Muscle of leg (tissue), 3 donors: ENCODE measurements at regions not wholly inside any gene's neighbourhood (a gene's known extent, or its start where the extent isn't known, plus 50 kb on each side); places are given as distances from the start of the nearest gene placed in this dataset.

Experiments
- DNase-seq: peaks from one replicate; pipeline ENCODE4 v3.0.0; 2013
- H3K27ac ChIP-seq: one replicate; pipeline ENCODE4 v1.5.1; 2013; ENCODE audit warnings: mild to moderate bottlenecking, low read length, control low read depth
- H3K27me3 ChIP-seq: one replicate; pipeline ENCODE4 v1.6.1; 2013; ENCODE audit warnings: low read length; ENCODE audit not compliant: control insufficient read depth, insufficient read depth
- H3K36me3 ChIP-seq: one replicate; pipeline ENCODE4 v1.6.1; 2013; ENCODE audit warnings: low read length; ENCODE audit not compliant: control insufficient read depth, insufficient read depth
- H3K4me1 ChIP-seq: one replicate; pipeline ENCODE4 v1.6.1; 2013; ENCODE audit warnings: low read length; ENCODE audit not compliant: control insufficient read depth, insufficient read depth
- H3K4me3 ChIP-seq: one replicate; pipeline ENCODE4 v1.5.1; 2013; ENCODE audit warnings: low read length, control low read depth
- H3K9me3 ChIP-seq: replicated peaks from 2 replicates; pipeline ENCODE4 v1.6.1; 2013; ENCODE audit warnings: low read depth, low read length; ENCODE audit not compliant: control insufficient read depth
- WGBS: methylation state at CpG from one replicate; pipeline ENCODE4 v1.1.5; 2013; ENCODE audit warnings: missing lambda C conversion rate; ENCODE audit not compliant: insufficient coverage; 5-methylcytosine and 5-hydroxymethylcytosine counted together

DNA sequence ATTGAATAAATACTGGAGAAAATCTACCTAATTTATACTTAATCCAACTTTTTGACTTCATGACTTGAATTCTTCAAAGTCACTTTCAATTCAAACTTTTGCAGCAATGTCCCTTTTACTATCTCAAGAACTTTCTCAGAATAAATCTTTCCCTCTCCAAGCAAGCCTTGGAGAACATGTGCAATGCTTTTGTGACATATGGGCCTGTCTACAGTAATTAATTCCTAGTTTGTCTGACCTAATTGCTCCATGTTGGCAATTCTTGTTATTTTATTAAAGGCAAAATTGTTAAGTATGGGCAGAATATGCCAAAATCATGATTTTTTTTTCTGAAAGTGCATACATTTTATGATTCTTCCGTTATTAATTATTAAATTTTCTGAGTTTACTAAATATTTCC, 1115.3 kb downstream of the PDHA2 start:
- no peaks in the 10 kb centered on the region for H3K27me3 ChIP-seq
- H3K4me3 ChIP-seq, result no peak overlapping the region
- no peak overlapping the region for H3K27ac ChIP-seq
- WGBS, result no CpG with 5 or more reads among the region's 1 CpG
- no peaks in the 10 kb centered on the region for H3K36me3 ChIP-seq
- DNase-seq, result no peak
- H3K4me1 ChIP-seq, result no peaks in the 10 kb centered on the region
- H3K9me3 ChIP-seq, result no peaks in the 10 kb centered on the region

DNA sequence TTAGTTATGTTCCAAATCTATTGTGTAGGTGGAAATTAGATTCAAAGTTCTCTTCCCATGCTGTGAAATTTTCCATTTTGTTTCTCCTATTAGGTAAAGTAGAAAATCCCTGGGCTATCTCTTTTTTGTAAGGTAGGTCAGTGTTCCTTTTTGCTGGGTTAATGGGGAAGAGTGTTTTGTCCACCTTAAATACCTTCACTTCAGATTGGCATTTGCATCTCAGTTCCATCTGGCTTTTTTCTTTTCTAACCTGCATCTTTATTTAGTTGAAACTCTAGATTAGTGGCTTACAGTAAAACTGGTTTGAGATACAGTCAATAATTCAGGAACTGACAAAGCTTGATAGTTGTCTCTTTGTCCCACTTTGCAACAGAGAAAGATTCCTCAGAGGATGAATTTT, 1115.8 kb downstream of the PDHA2 start:
- Histone ChIP-seq H3K36me3 (no peaks in the 10 kb centered on the region), H3K27ac (no peak overlapping the region), H3K4me1 (no peaks in the 10 kb centered on the region), H3K27me3 (no peaks in the 10 kb centered on the region), H3K9me3 (no peaks in the 10 kb centered on the region), H3K4me3 (no peak overlapping the region)
- DNase-seq, result no peak

DNA sequence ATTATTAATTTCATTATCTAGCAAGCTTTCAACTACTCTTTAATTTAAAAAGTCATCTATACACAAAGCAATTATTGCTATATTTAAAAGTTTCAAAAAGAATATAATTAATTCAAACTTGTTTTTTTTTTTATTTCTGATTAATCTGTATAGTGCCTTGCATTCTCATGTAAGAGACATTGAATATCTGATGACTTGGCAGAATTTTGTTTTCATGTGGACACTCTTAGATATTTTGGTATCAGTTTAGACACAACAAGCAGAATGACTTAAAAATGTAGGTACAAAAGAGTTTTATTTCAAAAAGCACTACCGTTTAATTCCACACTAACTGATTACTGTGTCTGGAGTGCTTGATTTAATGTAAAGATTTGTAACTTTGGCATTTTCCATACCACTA, 1129.6 kb downstream of the PDHA2 start:
- no CpG with 5 or more reads among the region's 1 CpG for WGBS
- Histone ChIP-seq H3K27me3 (no peaks in the 10 kb centered on the region), H3K9me3 (no peaks in the 10 kb centered on the region), H3K4me3 (no peak overlapping the region), H3K27ac (no peak overlapping the region), H3K4me1 (no peaks in the 10 kb centered on the region), H3K36me3 (no peaks in the 10 kb centered on the region)
- no peak for DNase-seq

DNA sequence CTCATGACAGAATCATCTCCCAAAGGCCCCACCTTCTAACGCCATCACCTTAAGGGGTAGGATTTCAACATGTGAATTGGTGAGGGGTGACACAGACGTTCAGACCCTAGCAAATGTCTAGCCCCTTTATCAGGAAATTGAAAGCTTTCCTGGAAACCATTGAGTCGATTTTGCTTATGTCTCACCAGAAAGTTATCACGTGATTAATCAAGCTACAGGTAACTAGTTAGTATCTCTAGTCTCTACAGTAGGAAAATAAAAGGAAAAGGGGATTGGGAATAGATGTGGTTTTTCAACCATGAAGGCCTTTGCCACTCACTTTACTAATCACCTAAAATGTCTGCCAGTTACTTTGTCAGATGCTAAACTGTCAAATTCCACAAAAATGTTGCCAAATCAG, 1133.0 kb downstream of the PDHA2 start:
- no peaks in the 10 kb centered on the region for H3K27me3 ChIP-seq
- WGBS, result no CpG with 5 or more reads among the region's 4 CpGs
- H3K4me1 ChIP-seq, result no peaks in the 10 kb centered on the region
- no peak overlapping the region for H3K4me3 ChIP-seq
- no peaks in the 10 kb centered on the region for H3K9me3 ChIP-seq
- H3K36me3 ChIP-seq, result no peaks in the 10 kb centered on the region
- DNase-seq, result no peak
- no peak overlapping the region for H3K27ac ChIP-seq

DNA sequence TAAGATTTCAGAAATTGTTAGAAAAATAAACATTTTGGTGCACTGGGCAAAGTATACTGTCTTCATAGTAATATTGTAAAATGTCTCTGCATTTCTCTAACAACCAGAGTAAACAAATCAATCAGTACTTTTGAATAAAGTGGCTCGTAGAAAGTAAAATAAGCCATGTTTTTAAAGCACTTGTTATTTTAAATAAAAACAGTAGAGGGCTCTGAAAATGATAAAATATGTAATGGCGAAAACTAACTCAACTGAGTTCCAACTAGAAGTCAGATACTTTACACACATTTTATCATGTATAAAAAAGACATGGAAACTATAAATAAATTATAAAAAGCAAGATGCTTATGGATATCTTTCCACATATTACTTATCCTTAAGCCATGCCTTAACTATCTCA, 1134.4 kb downstream of the PDHA2 start:
- WGBS, result no CpG with 5 or more reads among the region's 2 CpGs
- Histone ChIP-seq H3K27me3 (no peaks in the 10 kb centered on the region), H3K36me3 (no peaks in the 10 kb centered on the region)

DNA sequence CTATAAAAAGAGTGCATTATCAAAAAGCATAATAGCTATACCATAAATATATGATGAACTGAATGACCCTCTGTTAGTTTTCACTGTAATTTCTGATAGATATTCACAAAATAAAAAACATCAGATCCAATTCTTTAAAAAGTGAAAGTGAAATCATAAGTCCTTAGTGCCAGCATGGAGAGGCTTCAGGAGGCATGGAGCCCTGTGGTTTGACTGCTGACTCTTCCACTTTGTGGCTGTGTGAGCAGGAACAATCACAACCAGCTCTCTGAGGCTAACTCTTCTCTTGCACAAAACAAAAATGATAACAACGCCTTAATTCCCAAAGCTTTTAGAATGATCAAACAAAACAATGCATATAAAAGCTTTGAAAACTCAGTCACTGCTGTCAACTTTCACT, 1143.9 kb downstream of the PDHA2 start:
- H3K4me3 ChIP-seq, result no peak overlapping the region
- WGBS, result no CpG with 5 or more reads among the region's 1 CpG
- DNase-seq, result no peak

More for the DNA sequence above, 1134.4 kb downstream of the PDHA2 start:
- Histone ChIP-seq H3K9me3 (no peaks in the 10 kb centered on the region), H3K27ac (no peak overlapping the region), H3K4me3 (no peak overlapping the region), H3K4me1 (no peaks in the 10 kb centered on the region)
- DNase-seq, result no peak

DNA sequence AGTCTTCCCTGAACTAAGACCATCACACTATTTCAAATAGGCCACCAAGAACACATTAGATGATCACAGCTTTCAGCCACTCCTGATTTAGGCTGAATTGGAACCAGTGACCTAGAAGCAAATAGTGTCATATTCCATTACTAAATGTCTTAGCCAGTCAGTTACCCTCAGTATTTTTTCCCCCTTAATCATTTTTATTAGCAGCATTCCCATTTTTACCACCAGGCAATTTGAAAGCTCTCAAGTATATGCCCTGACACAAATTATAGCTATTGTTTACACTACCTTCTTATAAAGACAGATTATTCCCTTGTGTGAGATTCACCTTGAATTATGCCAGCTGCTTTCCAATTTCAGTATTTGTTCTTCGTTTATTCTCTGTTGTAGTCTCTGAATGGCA, 1146.9 kb downstream of the PDHA2 start:
- H3K27ac ChIP-seq, result no peak overlapping the region
- no peaks in the 10 kb centered on the region for H3K9me3 ChIP-seq
- H3K4me1 ChIP-seq, result no peaks in the 10 kb centered on the region
- no peak overlapping the region for H3K4me3 ChIP-seq
- H3K36me3 ChIP-seq, result no peaks in the 10 kb centered on the region
- DNase-seq, result no peak
- no CpG with 5 or more reads among the region's 1 CpG for WGBS
- H3K27me3 ChIP-seq, result no peaks in the 10 kb centered on the region

More for the DNA sequence above, 1143.9 kb downstream of the PDHA2 start:
- Histone ChIP-seq H3K4me1 (no peaks in the 10 kb centered on the region), H3K27ac (no peak overlapping the region), H3K9me3 (no peaks in the 10 kb centered on the region), H3K36me3 (no peaks in the 10 kb centered on the region), H3K27me3 (no peaks in the 10 kb centered on the region)

DNA sequence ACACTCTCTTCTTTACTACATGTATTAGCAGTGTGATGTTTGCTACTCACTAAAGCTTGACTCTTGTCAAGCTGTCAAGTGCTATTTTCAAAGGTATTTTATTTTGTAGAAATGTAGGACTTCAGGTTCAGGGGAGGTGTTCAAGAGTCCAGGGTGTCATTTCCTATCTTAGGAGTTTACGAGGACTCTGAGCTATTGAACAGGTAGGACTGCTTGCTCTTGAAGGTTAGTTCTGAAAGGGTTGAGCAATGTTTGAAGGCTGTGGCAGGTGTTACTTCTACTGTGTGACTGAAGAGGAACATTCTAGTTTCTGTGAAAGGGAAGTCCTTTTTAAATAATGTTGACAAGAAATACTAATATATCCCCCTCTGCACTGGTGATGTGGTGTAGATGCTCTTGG, 1151.2 kb downstream of the PDHA2 start:
- no peak for DNase-seq
- Histone ChIP-seq H3K27me3 (no peaks in the 10 kb centered on the region), H3K36me3 (no peaks in the 10 kb centered on the region), H3K4me1 (no peaks in the 10 kb centered on the region), H3K9me3 (no peaks in the 10 kb centered on the region), H3K4me3 (no peak overlapping the region), H3K27ac (no peak overlapping the region)
- whole genome bisulfite sequencing, result 90% methylated on average over 1 of the region's 1 CpG

DNA sequence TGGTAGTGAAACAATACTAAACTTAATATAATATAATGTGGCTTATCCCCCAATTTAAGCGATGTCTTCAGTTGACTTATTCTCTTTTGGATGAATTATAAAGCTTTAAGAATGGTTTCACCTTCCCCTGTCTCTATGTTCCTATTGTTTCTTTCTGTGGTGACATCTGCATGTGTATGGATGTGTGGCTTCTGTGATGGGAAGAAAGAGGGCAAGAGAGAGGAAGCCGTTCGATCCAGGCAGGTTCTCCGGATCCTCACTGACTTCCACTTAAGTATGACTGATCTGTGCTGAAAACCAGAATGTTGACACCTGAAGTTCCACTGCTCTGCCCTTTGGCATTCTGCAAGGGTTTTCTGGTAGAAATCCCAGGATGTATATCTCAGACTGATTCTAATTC, 1150.8 kb downstream of the STPG2 start:
- Histone ChIP-seq H3K9me3 (no peaks in the 10 kb centered on the region), H3K4me3 (no peak overlapping the region), H3K4me1 (no peaks in the 10 kb centered on the region), H3K27me3 (no peaks in the 10 kb centered on the region), H3K36me3 (no peaks in the 10 kb centered on the region), H3K27ac (no peak overlapping the region)
- WGBS, result 100% methylated on average over 1 of the region's 4 CpGs
- DNase-seq, result no peak

DNA sequence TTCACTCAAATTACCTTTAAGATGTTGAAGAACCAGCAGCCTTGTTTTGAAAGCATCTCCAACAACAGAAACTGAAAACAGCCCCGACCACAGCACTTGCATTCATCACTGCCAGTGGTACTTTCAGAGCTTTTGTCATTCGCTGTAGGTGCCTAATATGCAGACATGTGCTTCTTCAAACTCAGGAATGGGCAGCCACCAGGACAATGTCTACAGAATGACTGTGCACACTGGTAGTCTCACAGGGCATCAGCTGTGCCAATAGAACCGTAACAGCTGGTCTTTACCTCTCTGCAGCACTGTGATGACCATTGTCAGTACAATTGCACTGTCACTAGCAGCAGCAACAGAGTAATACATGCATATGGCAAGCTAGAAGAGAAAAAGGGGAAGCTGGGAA, 1149.7 kb downstream of the STPG2 start:
- H3K27me3 ChIP-seq, result no peaks in the 10 kb centered on the region
- no peaks in the 10 kb centered on the region for H3K4me1 ChIP-seq
- no peak overlapping the region for H3K27ac ChIP-seq
- whole genome bisulfite sequencing, result 64% methylated on average over 3 of the region's 3 CpGs
- H3K9me3 ChIP-seq, result no peaks in the 10 kb centered on the region
- no peaks in the 10 kb centered on the region for H3K36me3 ChIP-seq
- DNase-seq, result no peak
- no peak overlapping the region for H3K4me3 ChIP-seq

DNA sequence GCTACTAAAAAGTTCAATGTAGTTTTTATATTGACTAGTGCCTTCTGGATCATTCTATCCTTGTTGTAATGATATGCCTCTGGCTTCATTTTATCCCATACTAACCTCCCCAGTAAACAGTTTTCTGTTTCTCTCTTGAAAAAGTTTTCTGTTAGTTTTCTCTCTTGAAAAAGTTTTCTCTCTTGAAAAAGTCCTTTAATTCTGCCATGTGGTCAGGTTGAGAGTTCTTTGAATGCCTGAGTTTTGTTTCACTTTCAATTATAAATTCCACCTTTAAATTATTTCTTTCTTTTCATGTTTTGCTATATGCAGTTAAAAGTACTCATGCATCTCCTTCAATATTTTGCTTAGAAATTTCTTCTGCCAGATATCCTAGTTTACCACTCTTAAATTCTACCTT, 1139.6 kb downstream of the STPG2 start:
- Histone ChIP-seq H3K4me1 (no peaks in the 10 kb centered on the region), H3K27ac (no peak overlapping the region), H3K4me3 (no peak overlapping the region), H3K36me3 (no peaks in the 10 kb centered on the region), H3K9me3 (no peaks in the 10 kb centered on the region), H3K27me3 (no peaks in the 10 kb centered on the region)
- no peak for DNase-seq
